ENCODE measurements at regions not wholly inside any gene's neighbourhood (a gene's known extent, or its start where the extent isn't known, plus 50 kb on each side); places are given as distances from the start of the nearest gene placed in this dataset.

- Histone ChIP-seq H3K9me3 (no peaks in the 10 kb centered on the region), H3K27me3 (no peaks in the 10 kb centered on the region), H3K4me1 (no peaks in the 10 kb centered on the region), H3K4me3 (no peak overlapping the region), H3K27ac (no peak overlapping the region), H3K36me3 (no peaks in the 10 kb centered on the region)
- DNase-seq: no peak
- TF ChIP-seq CTCF (IDR thresholded peaks at IDR 0.05): no peak
- no peak for TF ChIP-seq EP300 (IDR thresholded peaks at IDR 0.05)
- TF ChIP-seq POLR2AphosphoS5 (IDR thresholded peaks at IDR 0.05): no peak
- no peak for TF ChIP-seq POLR2A (IDR thresholded peaks at IDR 0.05)
- 70 to 84% methylated on average over 3 of the region's 3 CpGs for WGBS, 2 donors
- intact Hi-C loops (cut with DNase I): no loop called here
Measured at GRCh38 chr11:80778432-80778831, 1337.6 kb upstream of the TENM4 start.

- H3K4me1 ChIP-seq: no peaks in the 10 kb centered on the region
- WGBS, 2 donors: 80 to 86% methylated on average over 3 of the region's 3 CpGs
- no peaks in the 10 kb centered on the region for H3K27me3 ChIP-seq
- H3K27ac ChIP-seq: no peak overlapping the region
- intact Hi-C loops (cut with DNase I): no loop called here
- no peaks in the 10 kb centered on the region for H3K9me3 ChIP-seq
- no peak overlapping the region for H3K4me3 ChIP-seq
- H3K36me3 ChIP-seq: no peaks in the 10 kb centered on the region
- no peak for DNase-seq
- TF ChIP-seq POLR2A (IDR thresholded peaks at IDR 0.05) (no peak), POLR2AphosphoS5 (IDR thresholded peaks at IDR 0.05) (no peak), CTCF (IDR thresholded peaks at IDR 0.05) (no peak), EP300 (IDR thresholded peaks at IDR 0.05) (no peak)
Measured at GRCh38 chr11:80773919-80774318, 1333.1 kb upstream of the TENM4 start.

GRCh38 chr11:80771017-80771416 lies 1330.2 kb upstream of the TENM4 start:
- no peaks in the 10 kb centered on the region for H3K27me3 ChIP-seq
- DNase-seq: no peak
- H3K9me3 ChIP-seq: no peaks in the 10 kb centered on the region
- no peak overlapping the region for H3K4me3 ChIP-seq
- H3K4me1 ChIP-seq: no peaks in the 10 kb centered on the region
- no peaks in the 10 kb centered on the region for H3K36me3 ChIP-seq
- intact Hi-C loops (cut with DNase I): no loop called here
- H3K27ac ChIP-seq: no peak overlapping the region
- 69 to 77% methylated on average over 2 of the region's 2 CpGs for WGBS, 2 donors
- TF ChIP-seq CTCF (IDR thresholded peaks at IDR 0.05) (no peak), EP300 (IDR thresholded peaks at IDR 0.05) (no peak), POLR2A (IDR thresholded peaks at IDR 0.05) (no peak), POLR2AphosphoS5 (IDR thresholded peaks at IDR 0.05) (no peak)

GRCh38 chr11:80758787-80759186 lies 1318.0 kb upstream of the TENM4 start:
- intact Hi-C loops (cut with DNase I): no loop called here
- H3K9me3 ChIP-seq: no peaks in the 10 kb centered on the region
- no peaks in the 10 kb centered on the region for H3K36me3 ChIP-seq
- 72 to 89% methylated on average over 1 of the region's 1 CpG for WGBS, 2 donors
- H3K27me3 ChIP-seq: no peaks in the 10 kb centered on the region
- TF ChIP-seq POLR2A (IDR thresholded peaks at IDR 0.05) (no peak), EP300 (IDR thresholded peaks at IDR 0.05) (no peak), POLR2AphosphoS5 (IDR thresholded peaks at IDR 0.05) (no peak), CTCF (IDR thresholded peaks at IDR 0.05) (no peak)
- H3K4me3 ChIP-seq: no peak overlapping the region
- no peaks in the 10 kb centered on the region for H3K4me1 ChIP-seq
- H3K27ac ChIP-seq: no peak overlapping the region
- no peak for DNase-seq

- TF ChIP-seq POLR2A (IDR thresholded peaks at IDR 0.05): no peak
- TF ChIP-seq POLR2AphosphoS5 (IDR thresholded peaks at IDR 0.05): no peak
- no peak for TF ChIP-seq CTCF (IDR thresholded peaks at IDR 0.05)
- TF ChIP-seq EP300 (IDR thresholded peaks at IDR 0.05): no peak
- H3K9me3 ChIP-seq: no peaks in the 10 kb centered on the region
- H3K36me3 ChIP-seq: no peaks in the 10 kb centered on the region
- DNase-seq: no peak
- no peak overlapping the region for H3K27ac ChIP-seq
- no peaks in the 10 kb centered on the region for H3K27me3 ChIP-seq
- no peak overlapping the region for H3K4me3 ChIP-seq
- H3K4me1 ChIP-seq: no peaks in the 10 kb centered on the region
- intact Hi-C loops (cut with DNase I): no loop called here
- 16 to 80% methylated on average over 3 of the region's 3 CpGs for WGBS, 2 donors
Measured at GRCh38 chr11:80748207-80748925, 1307.5 kb upstream of the TENM4 start.

Data from sigmoid colon (tissue), 6 donors.